HepG2 (cell line): ENCODE measurements at regions not wholly inside any gene's neighbourhood (a gene's known extent, or its start where the extent isn't known, plus 50 kb on each side); places are given as distances from the start of the nearest gene placed in this dataset.

ENCODE experiments used
- MNT ChIP-seq: fragments of 450-650 bp; IDR thresholded peaks from 2 replicates; pipeline ENCODE4 v1.6.1; 2016
- NFIB ChIP-seq: sonication (generic); formaldehyde crosslinking; IDR thresholded peaks from 2 replicates; pipeline ENCODE4 v1.9.0; 2021; ENCODE audit warnings: missing genetic modification reagents, mild to moderate bottlenecking, borderline replicate concordance
- RXRA ChIP-seq: sonication (generic); formaldehyde crosslinking; IDR thresholded peaks from 2 replicates; pipeline ENCODE4 v1.5.1; 2020; ENCODE audit warnings: missing genetic modification reagents
- YY1 ChIP-seq: IDR thresholded peaks from 2 replicates; pipeline ENCODE4 v1.6.1; 2011; ENCODE audit warnings: low read length, low read depth, moderate library complexity, mild to moderate bottlenecking; ENCODE audit not compliant: insufficient read depth, insufficient replicate concordance
- ZGPAT ChIP-seq: IDR thresholded peaks from 2 replicates; pipeline ENCODE4 v1.6.1; 2016; ENCODE audit warnings: mild to moderate bottlenecking
- ZNF354B ChIP-seq: sonication (generic); formaldehyde crosslinking; IDR thresholded peaks from 2 replicates; pipeline ENCODE4 v1.8.0; 2022; ENCODE audit warnings: mild to moderate bottlenecking, missing genetic modification reagents
- TF ChIP-seq, protein P1 (sequence below): sonication (generic); formaldehyde crosslinking; IDR thresholded peaks from 2 replicates; pipeline ENCODE4 v1.5.0; 2020; ENCODE audit warnings: mild to moderate bottlenecking, missing genetic modification reagents, moderate library complexity

- TF ChIP-seq ZGPAT (no peak), ZNF354B (no peak), NFIB (CRISPR knock-in tag) (no peak), RXRA (CRISPR knock-in tag) (no peak), MNT (no peak), YY1 (no peak)
- TF ChIP-seq, protein P1, sequence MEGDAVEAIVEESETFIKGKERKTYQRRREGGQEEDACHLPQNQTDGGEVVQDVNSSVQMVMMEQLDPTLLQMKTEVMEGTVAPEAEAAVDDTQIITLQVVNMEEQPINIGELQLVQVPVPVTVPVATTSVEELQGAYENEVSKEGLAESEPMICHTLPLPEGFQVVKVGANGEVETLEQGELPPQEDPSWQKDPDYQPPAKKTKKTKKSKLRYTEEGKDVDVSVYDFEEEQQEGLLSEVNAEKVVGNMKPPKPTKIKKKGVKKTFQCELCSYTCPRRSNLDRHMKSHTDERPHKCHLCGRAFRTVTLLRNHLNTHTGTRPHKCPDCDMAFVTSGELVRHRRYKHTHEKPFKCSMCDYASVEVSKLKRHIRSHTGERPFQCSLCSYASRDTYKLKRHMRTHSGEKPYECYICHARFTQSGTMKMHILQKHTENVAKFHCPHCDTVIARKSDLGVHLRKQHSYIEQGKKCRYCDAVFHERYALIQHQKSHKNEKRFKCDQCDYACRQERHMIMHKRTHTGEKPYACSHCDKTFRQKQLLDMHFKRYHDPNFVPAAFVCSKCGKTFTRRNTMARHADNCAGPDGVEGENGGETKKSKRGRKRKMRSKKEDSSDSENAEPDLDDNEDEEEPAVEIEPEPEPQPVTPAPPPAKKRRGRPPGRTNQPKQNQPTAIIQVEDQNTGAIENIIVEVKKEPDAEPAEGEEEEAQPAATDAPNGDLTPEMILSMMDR = no peak
Measured at GRCh38 chr13:107847406-107847805, 367.9 kb downstream of the LIG4 start.
